GM18909 (cell line): ENCODE measurements at regions not wholly inside any gene's neighbourhood (a gene's known extent, or its start where the extent isn't known, plus 50 kb on each side); places are given as distances from the start of the nearest gene placed in this dataset.

Experiments used
- ATAC-seq: cut with Tn5 transposase; IDR thresholded peaks from one replicate; pipeline ENCODE4 v1.9.1; 2021; ENCODE audit warnings: mild to moderate bottlenecking; ENCODE audit not compliant: unreplicated experiment, poor library complexity

DNA sequence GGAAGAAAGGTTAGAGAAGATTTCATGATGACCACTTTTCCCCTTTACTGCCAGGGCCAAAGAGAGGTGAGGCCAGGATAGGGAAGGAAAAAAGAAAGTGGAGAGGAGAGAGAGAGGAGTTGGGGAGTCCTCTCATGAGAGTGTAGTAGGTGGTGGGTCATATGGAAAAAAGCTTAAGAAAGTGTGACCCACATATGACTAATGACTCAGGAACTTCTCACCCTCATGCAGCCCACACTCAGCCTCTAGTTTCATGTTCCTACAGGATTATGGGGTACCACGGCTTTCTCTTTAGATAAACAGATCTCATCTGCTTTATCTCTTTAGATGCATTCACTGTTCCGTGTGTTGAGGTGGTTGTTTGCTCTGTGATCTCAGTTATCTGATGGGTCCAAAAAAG, 462.5 kb upstream of the IGFBP3 start:
- no peak for ATAC-seq

DNA sequence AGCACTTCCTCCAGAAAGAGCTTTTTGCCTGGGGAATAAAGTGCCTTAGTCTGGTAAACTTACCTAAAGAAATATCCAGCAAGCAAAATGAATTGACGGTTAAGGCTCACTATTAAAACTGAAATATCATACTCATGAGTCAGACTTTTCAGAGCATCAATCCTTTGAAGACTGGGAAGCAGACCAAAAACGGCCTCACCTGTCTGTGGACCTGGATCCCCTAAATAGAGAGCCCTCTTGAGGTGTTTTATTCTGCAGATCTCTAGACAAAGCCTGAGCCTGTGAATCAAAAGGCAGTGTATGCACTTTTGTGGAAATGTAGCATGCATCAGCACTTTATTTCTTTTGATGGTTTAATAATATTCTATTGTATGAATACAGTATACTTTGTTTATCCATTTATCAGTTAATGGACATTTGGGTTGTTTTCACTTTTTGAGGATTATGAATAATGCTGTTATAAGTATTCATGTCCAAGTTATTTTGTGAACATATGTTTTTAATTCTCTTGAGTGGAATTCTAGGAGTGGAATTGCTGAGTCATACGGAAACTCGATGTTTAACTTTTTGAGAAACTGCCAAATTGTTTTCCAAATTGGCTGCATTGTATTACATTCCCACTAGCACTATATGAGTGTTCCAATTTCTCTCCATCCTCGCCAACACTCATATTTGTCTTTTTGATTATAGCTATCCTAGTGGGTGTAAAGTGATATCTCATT, 449.0 kb upstream of the IGFBP3 start:
- no peak for ATAC-seq

DNA sequence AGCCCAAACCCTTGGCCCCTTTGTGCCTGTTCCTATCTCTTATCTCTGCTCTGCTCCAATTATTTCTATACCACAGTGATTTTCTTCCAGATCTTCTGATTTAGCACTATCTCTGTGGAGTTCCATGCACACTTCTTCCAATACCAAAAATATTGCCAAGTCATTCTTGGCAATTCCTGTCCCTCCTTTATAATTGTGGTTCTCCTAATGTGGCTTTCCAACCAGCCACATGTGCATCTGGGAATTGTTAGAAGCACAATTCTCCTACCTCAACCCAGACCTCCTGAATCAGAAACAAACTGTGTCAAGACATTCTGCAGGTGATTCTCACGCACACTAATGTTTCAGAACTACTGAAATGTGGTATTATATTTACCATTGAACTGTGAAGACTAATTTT, 447.8 kb upstream of the IGFBP3 start:
- no peak for ATAC-seq

DNA sequence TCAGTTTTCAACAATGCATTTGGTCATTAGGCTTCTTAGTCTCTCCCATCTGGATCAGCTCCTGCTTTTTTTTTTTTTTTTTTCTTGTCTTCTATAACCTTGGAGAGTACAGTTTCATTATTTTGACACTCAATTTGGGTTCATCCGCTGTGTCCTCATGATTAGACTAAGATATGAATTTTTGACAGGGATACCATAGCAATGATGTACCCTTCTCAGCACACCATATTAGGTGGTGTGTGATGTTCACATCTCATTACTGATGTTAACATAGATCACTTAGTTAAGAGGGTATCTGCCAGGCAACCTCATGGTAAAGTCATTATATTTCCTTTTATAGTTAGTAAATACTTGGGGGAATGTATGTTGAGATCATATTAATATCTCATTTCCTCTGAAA, 445.5 kb upstream of the IGFBP3 start:
- no peak for ATAC-seq

DNA sequence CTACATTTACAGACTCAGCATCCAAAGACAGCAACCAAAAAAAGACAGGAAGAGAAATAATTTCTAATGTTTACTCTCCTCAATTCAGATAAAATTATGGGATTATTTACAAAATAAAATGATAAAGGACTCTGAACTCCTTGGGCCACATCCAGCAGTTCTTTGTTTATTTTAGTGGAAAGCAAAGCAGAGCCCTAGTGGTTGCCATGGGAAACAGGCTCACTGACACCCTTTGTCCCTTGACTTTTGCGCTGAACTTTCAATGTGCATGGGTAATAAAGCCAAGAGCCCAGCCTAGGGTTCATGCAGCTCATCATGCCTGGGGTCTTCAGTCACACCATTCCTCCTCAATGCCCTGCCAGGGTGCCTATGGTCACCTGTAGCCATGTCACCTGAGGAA, 442.6 kb upstream of the IGFBP3 start:
- no peak for ATAC-seq

DNA sequence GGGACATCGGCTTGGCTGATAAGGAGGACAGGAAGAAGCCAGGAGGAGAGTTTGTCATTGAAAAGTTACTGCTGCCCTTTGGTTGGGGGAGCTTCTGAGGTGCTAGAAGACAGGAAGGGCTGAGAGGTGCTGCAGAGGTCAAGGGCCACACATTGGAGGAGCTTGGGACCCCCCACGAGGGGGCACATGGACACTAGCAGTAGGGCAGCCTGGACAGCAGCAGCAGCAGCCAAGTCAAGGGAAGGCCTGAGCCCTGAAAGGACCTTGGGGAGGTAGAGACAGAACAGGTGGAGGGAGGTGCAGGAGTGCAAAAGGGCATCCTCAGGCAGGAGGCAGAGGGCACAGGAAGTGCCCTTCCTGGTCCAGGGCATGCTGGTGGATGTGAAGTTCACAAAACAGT, 439.7 kb upstream of the IGFBP3 start:
- ATAC-seq = no peak

DNA sequence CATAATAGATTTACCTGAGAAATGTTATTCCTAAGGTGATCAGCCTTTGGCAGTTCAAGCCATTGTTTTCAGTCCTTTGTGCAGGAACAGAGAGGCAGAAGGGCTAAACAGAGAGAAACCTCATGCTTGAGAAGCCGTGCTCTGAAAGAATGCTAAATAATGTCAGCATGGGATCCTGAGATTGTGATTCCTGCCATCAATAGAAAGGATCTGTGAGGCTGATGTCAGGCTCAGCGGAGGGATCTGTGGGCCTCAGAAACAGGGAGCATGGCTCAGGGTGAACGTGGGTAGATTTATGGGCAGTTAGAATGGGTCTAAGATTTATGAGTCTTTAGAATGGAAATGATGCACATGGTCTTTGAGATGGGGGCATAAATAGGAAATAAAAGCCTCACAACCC, 439.2 kb upstream of the IGFBP3 start:
- no peak for ATAC-seq

DNA sequence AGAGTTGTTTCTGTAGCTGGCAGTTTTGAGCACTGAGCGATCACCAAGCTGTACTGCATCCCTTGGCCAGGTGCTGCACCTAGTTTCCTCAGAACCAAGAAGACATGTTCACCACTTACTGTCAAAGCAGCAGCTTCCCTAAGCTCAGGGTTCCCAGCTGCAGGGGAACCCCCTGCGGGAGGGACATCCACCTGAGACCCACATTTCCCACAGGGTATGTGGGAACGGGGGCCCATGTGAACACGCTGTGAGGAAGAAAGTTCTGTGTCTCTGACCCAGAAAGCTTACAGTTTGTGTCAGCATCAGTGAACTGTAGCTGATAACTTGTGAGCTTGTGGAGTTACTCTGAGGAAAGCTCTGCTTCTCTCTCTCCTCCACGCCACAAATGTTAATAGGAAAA, 436.8 kb upstream of the IGFBP3 start:
- no peak for ATAC-seq

DNA sequence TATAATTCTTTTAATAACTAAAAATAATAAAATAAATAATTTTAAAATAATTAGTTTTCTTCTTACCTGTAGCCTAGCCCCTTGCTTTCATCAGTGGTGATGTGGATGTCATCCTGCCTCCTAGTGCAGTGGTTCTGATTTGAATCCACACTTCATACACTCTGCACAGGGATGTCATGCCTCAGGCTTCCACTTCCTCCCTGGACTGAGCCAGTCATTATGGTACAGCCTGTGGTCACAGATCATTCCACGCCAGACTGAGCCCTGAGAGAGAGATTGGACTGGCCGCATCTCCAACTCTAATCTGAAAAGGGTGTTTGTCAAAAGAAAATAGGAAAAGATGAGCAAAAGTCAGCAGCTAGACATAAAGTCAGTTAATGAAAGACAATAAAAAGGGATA, 436.2 kb upstream of the IGFBP3 start:
- no peak for ATAC-seq

DNA sequence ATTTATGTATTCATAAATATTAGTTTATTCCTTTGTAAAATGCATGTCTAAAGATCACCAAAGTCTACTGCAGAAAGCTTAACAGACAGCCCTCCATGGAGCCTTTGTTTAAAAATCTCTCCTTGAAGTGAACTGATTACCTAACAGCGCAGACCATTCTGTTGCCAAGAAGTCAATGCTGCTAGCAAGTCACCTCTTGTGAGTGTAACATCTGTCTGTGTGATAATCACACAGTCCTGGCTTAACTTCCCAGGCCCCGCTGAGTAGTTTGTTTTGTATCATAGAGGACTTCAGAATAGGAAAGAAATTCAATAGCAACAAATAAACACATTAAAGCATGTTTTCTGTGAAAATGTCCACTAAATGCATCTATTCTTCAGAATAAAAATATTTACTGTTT, 435.3 kb upstream of the IGFBP3 start:
- no peak for ATAC-seq

DNA sequence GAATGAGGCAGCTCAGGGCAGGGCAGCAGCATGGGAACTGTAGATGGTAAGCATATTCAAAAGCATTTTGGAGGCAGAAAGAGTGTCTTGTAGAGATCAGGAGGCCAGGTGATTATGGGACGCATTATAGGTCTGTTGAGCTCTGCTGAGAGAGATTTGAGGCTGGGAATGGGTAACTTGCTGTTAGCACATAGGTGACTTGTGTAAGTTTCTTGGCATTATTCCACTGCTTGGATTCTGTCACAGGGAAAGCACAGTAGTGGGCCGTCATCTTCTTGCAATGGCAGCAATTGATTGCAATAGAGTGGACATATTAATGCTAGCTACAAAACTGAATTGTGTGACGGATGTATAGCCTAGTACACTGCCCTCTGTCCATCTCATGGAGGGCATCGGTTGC, 434.3 kb upstream of the IGFBP3 start:
- no peak for ATAC-seq

DNA sequence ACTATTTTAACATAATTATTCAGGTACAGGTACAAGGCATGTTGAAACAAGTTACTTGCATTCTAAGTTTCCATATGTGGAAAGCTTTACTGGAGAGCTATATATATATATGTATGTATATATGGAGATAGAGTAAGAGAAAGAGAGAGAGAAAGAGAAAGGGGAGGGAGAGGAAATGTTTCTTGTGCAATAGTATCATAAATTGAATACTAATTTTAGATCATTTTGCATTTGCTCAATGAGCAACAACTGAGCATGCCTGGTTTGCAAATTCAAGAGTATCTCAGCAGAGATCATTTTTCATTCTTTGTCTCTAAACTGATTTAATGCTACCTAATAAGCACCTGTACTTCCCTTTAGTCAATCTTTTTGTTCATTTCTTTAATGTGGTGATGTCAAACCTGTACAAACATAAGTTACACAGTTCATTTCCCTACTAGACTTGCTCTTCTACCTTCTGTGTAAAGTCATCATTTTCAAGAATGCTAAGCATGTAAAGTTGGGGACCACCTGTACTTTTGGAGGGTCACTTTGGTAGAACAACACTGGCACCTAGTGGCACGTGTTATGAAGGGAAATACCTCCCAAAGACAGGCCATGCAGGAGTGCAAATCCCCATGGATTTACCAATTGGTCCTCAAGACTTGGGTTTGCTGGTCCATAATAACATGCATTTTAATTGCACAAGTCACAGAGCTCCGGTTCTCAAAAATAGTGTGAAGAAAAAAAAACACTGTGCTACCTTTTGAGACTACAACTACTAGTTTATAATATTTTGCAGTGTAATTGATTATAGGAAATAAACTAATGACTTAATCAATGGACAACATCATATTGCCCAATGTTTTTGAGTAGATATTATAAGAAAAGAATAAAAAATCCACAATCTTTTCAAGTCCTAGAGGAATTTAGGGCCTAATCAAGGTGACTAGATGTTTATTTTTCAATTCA, 431.2 kb upstream of the IGFBP3 start:
- no peak for ATAC-seq

DNA sequence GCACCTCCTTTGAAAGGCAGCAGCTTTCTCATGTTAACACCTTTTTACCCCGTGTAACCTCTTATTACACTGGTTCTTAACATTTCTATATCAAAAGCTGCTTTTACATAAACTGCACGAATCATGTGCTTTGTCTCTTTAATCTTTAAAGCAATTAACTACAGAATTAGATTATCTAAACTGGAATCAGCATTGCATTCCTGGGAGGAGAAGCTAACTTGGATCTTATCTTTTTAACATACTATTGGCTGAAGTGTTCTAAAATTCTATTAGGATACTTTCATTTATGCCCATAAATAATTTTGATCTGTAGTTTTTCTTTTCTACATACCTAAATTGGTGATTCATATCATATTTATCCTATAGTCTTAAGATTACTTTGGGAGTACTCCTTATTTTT, 428.4 kb upstream of the IGFBP3 start:
- no peak for ATAC-seq

DNA sequence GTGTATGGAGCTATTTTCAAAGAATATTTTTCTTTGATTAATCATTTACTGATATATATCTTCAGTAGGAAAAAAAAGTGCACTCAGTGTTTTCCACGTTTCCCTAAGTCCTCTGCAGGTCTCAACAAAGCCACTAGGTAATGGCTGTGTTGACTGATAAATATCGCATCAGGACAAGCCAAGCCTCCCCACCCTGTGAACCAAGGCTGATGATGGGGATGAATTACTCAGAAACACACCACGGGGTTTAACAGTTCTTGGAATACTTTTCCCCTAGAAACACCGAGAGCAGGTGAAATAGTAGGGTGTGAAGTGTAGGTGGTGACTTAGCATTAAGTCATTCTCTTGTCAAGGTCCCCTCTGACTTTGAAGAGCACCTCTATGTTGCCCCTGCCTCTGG, 423.5 kb upstream of the IGFBP3 start:
- no peak for ATAC-seq

DNA sequence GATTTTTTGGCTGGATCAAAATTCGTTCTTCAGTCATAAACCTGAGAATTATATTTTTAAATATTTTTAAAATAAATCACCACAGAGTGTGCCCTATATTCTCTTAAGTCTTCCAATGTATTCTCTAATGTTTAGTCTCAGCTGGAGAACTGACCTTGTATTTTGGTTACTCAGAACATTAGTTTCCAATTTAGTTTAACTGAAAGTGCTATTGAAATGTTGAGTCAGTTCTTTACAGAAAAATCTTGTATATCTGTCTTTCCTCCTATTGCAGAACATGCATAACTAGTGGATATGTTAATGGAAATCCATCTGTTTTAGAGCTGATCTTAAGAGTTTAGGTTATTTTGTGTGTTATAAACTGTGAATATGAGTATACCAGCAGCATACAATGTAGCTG, 422.7 kb upstream of the IGFBP3 start:
- ATAC-seq = no peak

DNA sequence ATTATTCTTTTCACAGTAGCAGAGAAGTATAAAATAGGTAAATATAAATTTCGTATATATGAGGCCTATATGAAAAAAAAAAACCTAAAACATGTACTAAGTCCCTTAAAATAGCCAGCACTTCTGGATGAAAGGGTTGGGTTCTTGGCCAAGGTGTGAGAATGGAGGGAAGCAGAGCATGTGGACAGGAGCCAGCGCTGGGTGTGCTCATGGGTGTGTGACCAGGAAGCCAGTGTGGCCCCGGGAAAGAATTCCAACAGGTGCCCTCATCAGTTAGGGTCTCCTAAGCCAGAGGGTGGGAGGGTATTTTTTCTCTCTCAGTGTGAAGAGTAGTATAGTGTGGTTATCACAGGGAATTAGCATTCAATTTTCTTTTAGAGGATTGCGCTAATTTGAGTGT, 401.9 kb upstream of the IGFBP3 start:
- no peak for ATAC-seq

DNA sequence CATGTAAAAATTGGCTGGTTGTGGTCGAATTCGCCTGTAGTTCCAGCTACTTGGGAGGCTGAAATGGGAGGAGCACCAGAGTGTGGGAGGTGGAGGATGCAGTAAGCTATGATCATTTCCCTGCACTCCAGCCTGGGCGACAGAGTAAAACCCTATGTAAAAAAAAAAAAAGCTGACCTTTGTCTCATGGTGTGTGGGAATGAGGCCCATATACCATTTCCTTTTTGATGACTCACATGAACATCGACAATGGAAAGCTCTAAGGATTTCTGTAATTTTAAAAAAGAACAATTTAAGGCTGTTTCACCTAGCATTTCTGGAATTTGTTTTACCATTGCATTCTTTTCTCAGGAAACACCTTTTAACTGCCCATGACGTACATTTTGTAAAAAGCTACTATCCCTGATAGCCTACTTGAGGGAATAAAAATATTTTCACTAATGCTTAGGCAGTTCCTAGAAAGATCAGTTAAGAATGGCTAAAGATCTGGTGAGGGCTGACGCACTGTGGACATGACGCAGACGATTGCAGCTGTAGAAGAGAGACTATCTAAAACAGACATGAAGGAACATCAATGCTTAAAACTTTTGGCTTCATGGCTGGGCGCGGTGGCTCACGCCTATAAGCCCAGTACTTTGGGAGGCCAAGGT, 400.6 kb upstream of the IGFBP3 start:
- no peak for ATAC-seq

DNA sequence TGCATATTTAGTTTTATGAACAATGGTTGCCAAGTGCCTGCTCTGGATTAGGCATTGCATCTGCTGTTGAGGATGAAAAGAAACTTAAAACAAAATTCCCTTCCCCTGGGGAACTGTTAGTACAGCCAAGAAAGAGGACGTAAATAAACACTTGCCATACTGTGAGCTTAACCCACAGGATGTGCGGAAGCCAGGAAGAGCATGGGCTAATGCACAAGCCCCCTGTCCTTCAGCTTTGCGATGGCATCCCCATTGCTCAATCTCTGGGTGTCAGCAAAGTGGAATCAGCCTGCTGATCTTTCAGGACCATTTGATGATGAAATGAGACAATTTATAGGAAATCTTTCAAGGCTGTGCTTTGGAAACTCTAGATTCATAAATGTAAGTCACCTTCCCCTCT, 399.9 kb upstream of the IGFBP3 start:
- no peak for ATAC-seq

DNA sequence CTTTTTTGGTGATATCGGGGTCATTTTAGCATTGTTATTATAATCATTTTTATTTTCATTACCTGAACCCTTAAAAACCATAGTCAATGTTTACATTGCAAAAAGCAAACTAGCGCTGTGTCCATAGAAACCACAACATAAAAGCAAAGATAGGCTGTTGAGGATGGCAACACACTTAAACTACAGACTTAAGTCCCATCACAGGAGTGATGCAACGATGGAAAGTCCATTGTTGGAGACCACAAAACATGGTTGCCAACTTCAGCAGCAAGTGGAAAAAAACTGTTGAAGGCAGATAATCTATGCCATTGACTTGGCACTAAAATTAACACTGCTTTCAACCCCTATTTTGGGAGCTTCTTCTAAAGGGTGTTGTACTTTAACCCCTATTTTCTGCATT, 398.8 kb upstream of the IGFBP3 start:
- no peak for ATAC-seq

DNA sequence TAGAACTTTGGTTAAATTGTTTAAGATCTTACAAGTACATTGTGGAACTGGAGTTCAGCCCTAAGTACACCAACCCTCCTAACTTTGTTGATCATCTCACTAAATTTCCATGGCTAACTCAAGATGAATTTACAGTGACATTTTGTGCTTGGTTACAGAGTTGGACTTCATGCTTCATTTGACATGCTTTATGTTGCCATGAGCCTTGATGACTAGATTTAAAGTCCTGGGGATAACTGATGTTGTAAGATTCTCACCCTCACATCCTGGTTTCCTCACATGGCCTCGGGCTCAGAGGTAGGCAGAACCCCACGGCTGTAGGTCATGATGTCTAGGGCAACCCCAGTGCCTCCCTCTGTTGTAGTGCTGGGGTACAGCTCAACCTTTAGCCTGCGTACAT, 397.2 kb upstream of the IGFBP3 start:
- ATAC-seq = no peak

DNA sequence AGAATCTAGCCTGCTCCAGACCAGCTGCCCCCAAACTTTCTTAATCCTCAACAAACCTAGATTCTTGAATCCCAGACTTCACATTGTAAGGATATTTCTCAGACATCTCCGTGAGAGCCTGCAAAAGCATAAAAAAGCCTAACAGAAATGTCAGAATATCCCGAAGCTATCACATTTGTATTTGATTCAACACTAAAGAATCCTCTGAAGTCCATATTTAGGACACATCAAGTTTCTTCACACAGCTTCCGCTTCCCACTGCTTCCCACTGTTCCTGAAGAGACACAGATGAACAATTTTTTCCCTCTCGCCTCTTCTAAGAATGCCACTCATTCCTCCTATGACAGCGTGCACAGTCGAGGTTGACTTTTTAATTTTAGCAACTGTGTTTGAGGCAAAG, 396.2 kb upstream of the IGFBP3 start:
- no peak for ATAC-seq
